Uterus (tissue), 3 donors: ENCODE measurements at regions not wholly inside any gene's neighbourhood (a gene's known extent, or its start where the extent isn't known, plus 50 kb on each side); places are given as distances from the start of the nearest gene placed in this dataset.

ENCODE experiments used
- DNase-seq, 2 donors: peaks; one replicate each; pipeline ENCODE4 v3.0.0-alpha.2; 2019 to 2020
- H3K27ac ChIP-seq, 2 donors: fragments of 200-600 bp; sonication (generic); 1 replicate in 1 of 2; 2 replicates in 1 of 2; pipeline ENCODE4 v1.5.1; 2016 to 2018
- H3K27me3 ChIP-seq, 2 donors: fragments of 200-600 bp; sonication (generic); one replicate each; pipeline ENCODE4 v1.5.1; 2018 to 2019; ENCODE audit warnings: control low read depth in 1 of 2
- H3K36me3 ChIP-seq, 2 donors: fragments of 200-600 bp; sonication (generic); one replicate each; pipeline ENCODE4 v1.5.1; 2019; ENCODE audit warnings: control low read depth in 1 of 2
- H3K4me1 ChIP-seq, 2 donors: fragments of 200-600 bp; sonication (generic); one replicate each; pipeline ENCODE4 v1.5.1; 2018 to 2019; ENCODE audit warnings: control low read depth in 1 of 2
- H3K4me3 ChIP-seq, 2 donors: fragments of 200-600 bp; sonication (generic); 1 replicate in 1 of 2; 2 replicates in 1 of 2; pipeline ENCODE4 v1.5.1; 2018 to 2019; ENCODE audit warnings: mild to moderate bottlenecking in 1 of 2
- H3K9me3 ChIP-seq, 2 donors: fragments of 200-600 bp; sonication (generic); one replicate each; pipeline ENCODE4 v1.5.1; 2019; ENCODE audit warnings: control low read depth in 1 of 2
- CTCF ChIP-seq, 4 experiments: fragments of 200-600 bp in 2 of 4; fragments of 450-650 bp in 2 of 4; sonication (generic) in 2 of 4; IDR thresholded peaks; one replicate each; pipeline ENCODE4 v1.5.1; 2016 to 2019; ENCODE audit warnings: antibody characterized with exemption in 4 of 4, mild to moderate bottlenecking in 2 of 4, moderate library complexity in 1 of 4
- POLR2A ChIP-seq, 2 donors: fragments of 450-650 bp; IDR thresholded peaks; one replicate each; pipeline ENCODE4 v1.6.1; 2016; ENCODE audit warnings: antibody characterized with exemption in 2 of 2, mild to moderate bottlenecking in 1 of 2, moderate library complexity in 1 of 2
- intact Hi-C: fragments of 100-400 bp; cut with DNase I; formaldehyde crosslinking; loops from one replicate; pipeline ENCODE4 v1.15.1; 2023; ENCODE audit warnings: low total_unique reads
- donor health status: DM: yes; HTN: yes; CAD: no.

- intact Hi-C loops = no loop called here
- Histone ChIP-seq H3K36me3 (no peaks in the 10 kb centered on the region), H3K4me3 (no peak overlapping the region), H3K9me3 (no peaks in the 10 kb centered on the region), H3K27me3 (no peaks in the 10 kb centered on the region), H3K27ac (no peak overlapping the region), H3K4me1 (no peaks in the 10 kb centered on the region)
- DNase-seq = no peak
- TF ChIP-seq POLR2A (IDR thresholded peaks at IDR 0.05) (no peak), CTCF (IDR thresholded peaks at IDR 0.05) (no peak)
These were observed 338.4 kb upstream of the CITED2 start for GRCh38 chr6:139712830-139713229.

DNA sequence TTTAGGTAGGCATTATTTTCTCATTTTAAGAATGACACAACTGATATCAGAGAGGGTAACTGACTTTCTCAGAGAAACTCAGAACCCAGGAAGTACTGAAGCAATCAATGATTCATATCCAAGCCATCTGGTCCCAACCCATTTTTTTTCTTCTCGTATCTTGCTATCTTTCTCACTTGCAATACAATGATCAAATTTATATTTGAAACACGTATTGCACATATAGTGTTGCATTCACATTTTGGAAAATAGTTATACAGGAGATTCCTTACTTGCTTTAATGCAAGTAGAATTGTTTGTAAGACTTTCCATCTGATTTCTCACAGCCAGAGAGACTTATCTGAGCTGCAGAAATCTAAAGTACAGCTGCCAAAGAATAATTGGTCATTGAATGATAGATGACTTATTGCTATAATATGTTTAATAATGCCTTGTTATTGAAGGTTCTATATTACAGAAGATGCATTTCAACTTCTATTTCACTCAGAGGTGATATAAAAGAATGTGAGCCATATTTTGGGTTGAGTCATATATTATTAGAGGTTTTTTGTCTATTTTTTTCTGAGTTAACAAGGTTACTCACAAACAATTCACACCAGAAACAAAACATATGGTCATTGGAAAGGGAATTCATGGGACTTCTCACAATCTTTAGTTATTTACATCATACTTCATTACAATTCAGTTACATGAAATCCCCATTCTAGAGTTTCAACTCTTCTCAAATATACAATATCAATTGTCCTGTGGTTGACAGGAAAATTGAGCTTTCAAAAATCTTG is 337.5 kb upstream of the CITED2 start:
- H3K4me3 ChIP-seq = no peak overlapping the region
- no peak for DNase-seq
- no peaks in the 10 kb centered on the region for H3K27me3 ChIP-seq
- H3K27ac ChIP-seq = no peak overlapping the region
- no peaks in the 10 kb centered on the region for H3K9me3 ChIP-seq
- TF ChIP-seq CTCF (IDR thresholded peaks at IDR 0.05) = no peak
- no peak for TF ChIP-seq POLR2A (IDR thresholded peaks at IDR 0.05)
- intact Hi-C loops = no loop called here
- H3K4me1 ChIP-seq = no peaks in the 10 kb centered on the region
- H3K36me3 ChIP-seq = no peaks in the 10 kb centered on the region

DNA sequence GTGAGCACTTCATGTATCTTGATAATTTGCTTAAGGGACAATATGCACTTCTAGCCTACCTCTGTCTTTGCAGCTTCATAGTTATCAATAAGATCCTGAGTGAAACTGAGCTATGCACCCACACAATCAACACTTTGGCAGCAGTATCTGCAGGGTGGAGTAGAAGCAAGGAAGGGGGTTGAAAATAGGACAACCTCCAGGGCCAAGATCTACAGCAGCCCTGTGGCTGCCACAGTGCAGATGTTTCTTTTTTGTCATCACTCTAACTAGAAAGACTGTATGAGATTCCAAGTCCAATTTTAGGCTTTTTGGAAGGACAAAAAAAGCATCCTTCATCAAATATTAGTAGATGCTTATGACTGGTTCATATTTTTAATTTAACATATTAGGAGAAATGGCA is 336.1 kb upstream of the CITED2 start:
- peak overlapping the region in 1 of 2 donors; percentile 10 for H3K27ac ChIP-seq
- H3K4me3 ChIP-seq = no peak overlapping the region
- no peaks in the 10 kb centered on the region for H3K36me3 ChIP-seq
- intact Hi-C loops = no loop called here
- no peaks in the 10 kb centered on the region for H3K4me1 ChIP-seq
- TF ChIP-seq CTCF (IDR thresholded peaks at IDR 0.05) (no peak), POLR2A (IDR thresholded peaks at IDR 0.05) (no peak)
- H3K9me3 ChIP-seq = no peaks in the 10 kb centered on the region
- no peak for DNase-seq
- H3K27me3 ChIP-seq = no peaks in the 10 kb centered on the region

DNA sequence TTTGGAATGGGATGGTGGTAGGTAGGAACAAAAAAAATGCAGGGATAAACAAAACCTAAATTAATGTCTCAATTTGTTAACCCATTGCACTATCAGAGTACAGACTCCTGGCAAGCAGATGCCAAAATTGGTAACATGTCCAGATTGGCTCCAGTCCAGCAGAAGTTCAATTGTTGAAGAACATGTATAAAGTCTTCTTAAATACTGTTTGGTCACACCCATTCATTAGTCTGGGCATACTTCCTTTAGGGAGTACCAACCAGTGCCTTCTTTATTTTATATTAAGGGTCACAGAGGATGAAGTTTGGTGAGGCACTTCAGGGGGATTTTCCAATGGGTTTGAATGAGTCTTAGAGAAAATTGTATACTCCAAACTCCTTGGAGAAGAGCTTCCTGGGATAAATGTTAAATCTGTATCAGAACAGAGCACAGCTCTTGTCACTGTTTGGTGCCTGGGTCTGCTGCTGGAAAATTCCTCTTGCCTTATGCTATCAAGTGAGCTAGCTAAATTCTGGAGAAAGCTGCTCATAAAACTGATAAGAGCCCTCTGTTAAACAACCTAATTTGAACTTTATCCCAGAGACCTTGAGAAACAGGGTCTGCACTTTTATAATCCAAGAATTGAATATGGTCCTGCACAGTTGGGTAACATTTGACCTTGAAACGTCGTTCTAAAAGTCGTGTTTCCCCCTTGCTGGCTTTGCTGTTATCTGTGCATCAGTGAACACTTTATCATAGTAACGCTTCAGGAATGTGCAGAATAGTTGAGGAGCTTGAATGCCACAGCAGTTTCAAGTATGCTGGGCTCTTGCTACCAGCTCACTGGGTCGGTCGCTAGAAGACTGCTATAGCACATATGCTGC is 334.1 kb upstream of the CITED2 start:
- Histone ChIP-seq H3K9me3 (no peaks in the 10 kb centered on the region), H3K27me3 (no peaks in the 10 kb centered on the region), H3K27ac (peak overlapping the region; percentile 47 to 54), H3K36me3 (no peaks in the 10 kb centered on the region), H3K4me1 (no peaks in the 10 kb centered on the region), H3K4me3 (no peak overlapping the region)
- TF ChIP-seq CTCF (IDR thresholded peaks at IDR 0.05) = no peak
- TF ChIP-seq POLR2A (IDR thresholded peaks at IDR 0.05) = no peak
- no peak for DNase-seq
- intact Hi-C loops = no loop called here

- Histone ChIP-seq H3K4me3 (no peak overlapping the region), H3K27me3 (no peaks in the 10 kb centered on the region), H3K36me3 (no peaks in the 10 kb centered on the region), H3K27ac (peak overlapping the region in 1 of 2 donors; percentile 47), H3K9me3 (no peaks in the 10 kb centered on the region), H3K4me1 (no peaks in the 10 kb centered on the region)
- DNase-seq = no peak
- intact Hi-C loops = no loop called here
- TF ChIP-seq POLR2A (IDR thresholded peaks at IDR 0.05) (no peak), CTCF (IDR thresholded peaks at IDR 0.05) (no peak)
These were observed 332.5 kb upstream of the CITED2 start for GRCh38 chr6:139706912-139707311.
